HG03354 (cell line): ENCODE measurements at regions not wholly inside any gene's neighbourhood (a gene's known extent, or its start where the extent isn't known, plus 50 kb on each side); places are given as distances from the start of the nearest gene placed in this dataset.
"Not testable (repeated sequence)": the region's sequence is repeated elsewhere in the genome, so short reads cannot be mapped to it uniquely, and the experiment has no call there.

Experiments used
- ATAC-seq: cut with Tn5 transposase; IDR thresholded peaks from one replicate; pipeline ENCODE4 v1.9.1; 2021; ENCODE audit warnings: mild to moderate bottlenecking; ENCODE audit not compliant: unreplicated experiment, poor library complexity, severe bottlenecking

DNA sequence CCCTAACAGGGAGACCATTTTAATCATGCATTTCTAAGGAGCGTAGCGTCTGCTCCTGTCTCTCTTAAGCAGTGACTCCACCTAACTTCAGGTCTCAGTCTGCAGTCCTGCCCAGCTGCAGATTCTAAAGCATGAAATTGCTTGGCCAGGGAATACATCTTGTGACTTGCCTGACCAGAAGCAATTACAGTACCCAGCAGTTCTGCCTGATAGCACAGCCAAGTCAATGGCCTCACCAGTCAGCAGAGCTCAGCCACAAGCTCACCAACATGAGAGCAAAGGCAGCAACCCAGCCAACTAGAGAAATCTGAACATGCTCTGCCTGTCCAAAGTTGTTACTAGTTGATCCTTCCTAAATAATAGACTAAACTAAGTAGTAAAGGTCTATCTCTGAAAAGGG, 2011.9 kb upstream of the PCDH10 start:
- ATAC-seq, result no peak

GRCh38 chr4:131159261-131159660, 1989.8 kb upstream of the PCDH10 start:
- no peak for ATAC-seq

GRCh38 chr4:131192318-131192717, 1956.8 kb upstream of the PCDH10 start:
- no peak for ATAC-seq

DNA sequence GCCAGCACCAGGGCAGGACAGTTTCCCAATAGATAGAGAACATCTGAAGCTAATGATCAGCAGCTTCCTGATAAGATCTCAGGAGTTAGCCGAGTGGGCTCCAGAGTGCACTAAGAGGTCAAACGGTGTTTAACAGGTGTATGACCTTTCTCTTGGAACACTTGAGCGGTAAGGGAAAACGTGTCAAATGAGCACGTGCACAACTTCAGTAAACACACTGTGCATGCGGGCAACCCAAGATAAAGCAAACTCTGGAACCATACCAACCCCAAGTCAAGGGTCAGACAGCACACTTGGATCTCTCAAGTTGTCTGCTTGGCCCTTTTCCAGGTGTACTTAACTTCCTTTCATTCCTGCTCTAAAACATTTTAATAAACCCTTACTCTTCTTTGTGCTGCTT, 1941.5 kb upstream of the PCDH10 start:
- no peak for ATAC-seq

- ATAC-seq, result no peak
Measured at GRCh38 chr4:131248314-131248713, 1900.8 kb upstream of the PCDH10 start.

- ATAC-seq, result no peak
Measured at GRCh38 chr4:131251321-131251720, 1897.8 kb upstream of the PCDH10 start.

DNA sequence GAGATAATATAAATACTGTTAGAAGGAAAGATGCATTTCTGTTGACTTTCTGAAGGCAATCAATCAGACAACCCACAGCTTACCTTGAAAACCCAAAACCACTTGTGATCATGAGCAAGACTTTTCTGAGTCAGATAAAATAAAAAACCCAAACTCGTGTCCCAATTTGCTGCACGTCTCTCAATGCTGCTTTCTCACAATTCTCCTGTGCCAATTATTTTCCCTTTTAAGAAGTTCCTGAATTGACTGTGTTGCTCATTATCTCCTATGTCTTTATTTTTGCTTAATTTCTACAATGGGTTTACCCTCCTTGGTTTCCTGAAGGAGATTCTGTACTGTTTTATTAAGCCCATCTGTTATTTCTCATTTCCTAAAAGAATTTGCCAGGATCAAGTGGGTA, 1891.9 kb upstream of the PCDH10 start:
- ATAC-seq, result no peak

DNA sequence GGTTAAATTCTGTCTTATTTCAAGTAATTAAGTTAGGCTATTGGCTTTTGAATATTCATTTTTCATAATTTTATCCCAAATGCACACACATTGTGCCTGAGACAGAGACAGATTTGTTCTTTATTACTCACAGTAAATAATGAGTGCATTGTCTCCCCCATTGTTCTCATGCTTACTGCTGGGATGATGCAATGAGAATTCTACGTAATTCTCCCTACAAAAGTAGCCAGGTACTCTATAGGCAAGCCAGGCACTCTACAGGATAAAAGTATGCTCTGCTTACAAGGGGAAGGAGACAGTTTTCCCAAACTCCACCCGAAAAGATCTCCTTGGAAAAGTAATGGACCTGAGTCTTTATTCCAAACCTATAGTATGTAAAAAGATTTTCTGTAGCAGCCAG, 1890.7 kb upstream of the PCDH10 start:
- no peak for ATAC-seq

GRCh38 chr4:131288441-131288840, 1860.7 kb upstream of the PCDH10 start:
- no peak for ATAC-seq

DNA sequence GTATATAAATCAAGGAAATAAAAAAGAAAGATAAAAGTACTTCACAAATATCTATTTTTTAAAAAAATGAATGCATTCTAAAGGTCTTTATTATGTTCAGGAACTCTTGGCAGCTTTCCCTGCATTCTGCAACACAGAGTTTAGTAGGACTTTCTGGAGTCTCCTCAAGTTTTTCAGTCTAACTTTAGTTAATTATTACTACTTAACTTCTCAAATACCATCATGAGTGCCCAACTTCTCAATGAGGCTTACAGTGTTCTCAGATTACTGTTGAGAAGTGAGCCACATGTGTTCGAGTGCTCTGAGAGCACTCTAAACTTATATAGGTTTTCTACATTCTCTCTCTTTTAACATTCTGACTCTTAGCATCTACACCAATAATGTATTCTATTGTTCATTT, 1852.9 kb upstream of the PCDH10 start:
- no peak for ATAC-seq

DNA sequence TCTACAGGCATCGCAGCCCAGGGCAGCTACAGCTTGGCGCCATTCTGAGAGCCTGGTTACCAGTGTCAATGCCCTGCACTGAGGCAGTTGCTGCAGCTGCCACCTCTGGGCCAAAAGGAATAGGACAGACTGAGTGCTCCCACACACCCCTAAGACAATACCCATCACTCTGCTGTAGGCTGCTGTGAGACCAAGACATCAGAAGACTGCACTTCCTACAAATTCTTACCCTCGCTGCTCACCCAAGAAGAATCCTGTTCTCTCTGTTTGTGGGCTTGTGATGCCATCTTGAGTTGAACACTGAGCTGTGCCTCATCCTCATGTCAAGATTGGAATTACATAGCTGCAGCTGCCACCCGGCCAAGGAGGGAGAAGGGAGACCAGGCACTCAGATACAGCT, 1847.0 kb upstream of the PCDH10 start:
- no peak for ATAC-seq

GRCh38 chr4:131304686-131305085, 1844.4 kb upstream of the PCDH10 start:
- no peak for ATAC-seq

DNA sequence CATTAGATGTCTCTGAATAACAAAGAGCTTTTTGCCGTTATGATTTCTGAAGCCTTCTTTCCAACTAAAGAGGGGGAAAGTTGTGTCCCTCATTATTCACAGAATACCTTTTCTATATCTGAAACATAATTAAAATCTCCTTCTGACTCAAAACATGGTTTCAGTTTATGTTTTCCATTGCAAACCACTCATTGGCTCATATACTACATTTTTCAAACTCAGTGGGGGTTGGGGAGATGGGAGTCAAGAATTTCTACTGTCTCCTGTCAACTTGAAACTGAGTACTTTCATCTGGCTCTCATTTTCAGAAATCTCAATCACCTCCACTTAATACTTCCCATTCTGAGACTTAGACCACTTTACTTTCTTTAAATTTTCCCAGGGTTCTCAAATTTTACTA, 1839.5 kb upstream of the PCDH10 start:
- no peak for ATAC-seq

- no peak for ATAC-seq
Measured at GRCh38 chr4:131316086-131316485, 1833.0 kb upstream of the PCDH10 start.

GRCh38 chr4:131337936-131338335, 1811.2 kb upstream of the PCDH10 start:
- no peak for ATAC-seq

GRCh38 chr4:131339137-131339536, 1810.0 kb upstream of the PCDH10 start:
- ATAC-seq, result no peak

DNA sequence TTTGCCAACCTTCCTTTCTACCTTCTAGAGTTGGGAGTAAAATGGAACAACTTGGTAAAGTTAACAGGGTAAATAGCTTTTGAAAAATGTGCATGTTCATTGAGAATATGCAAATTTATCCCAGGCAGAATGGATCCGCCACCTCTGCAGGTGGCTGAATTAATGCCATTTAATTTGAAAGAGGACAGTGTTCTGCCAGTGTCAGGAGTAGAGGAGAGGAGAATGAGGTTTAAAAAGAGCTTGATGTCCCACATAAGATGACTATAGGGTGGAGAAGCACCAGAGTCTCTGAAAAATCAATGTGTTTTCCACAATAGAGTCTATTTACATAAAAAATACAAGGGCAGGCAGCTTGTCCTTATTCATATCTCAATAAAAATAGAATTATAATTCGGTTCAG, 1804.3 kb upstream of the PCDH10 start:
- ATAC-seq, result no peak

DNA sequence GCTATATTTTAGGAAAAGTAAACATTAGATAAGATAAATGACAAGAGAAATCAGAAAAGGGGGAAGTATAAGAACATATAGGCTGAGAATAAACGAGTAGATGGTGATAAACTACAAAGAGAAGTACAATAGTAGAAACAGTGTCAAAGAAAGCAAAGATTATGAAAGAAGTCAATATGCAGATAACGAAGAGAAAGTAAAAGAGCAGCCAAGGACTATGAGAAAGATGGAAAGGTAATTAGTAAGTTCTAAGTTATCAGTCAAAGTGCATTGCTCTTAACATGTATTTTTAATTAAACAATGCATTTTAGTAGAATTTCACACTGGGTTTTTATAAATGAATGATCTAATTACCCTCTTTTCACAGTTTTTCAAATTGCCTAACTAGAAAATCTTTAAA, 1801.3 kb upstream of the PCDH10 start:
- no peak for ATAC-seq

GRCh38 chr4:131348263-131348662, 1800.8 kb upstream of the PCDH10 start:
- no peak for ATAC-seq

DNA sequence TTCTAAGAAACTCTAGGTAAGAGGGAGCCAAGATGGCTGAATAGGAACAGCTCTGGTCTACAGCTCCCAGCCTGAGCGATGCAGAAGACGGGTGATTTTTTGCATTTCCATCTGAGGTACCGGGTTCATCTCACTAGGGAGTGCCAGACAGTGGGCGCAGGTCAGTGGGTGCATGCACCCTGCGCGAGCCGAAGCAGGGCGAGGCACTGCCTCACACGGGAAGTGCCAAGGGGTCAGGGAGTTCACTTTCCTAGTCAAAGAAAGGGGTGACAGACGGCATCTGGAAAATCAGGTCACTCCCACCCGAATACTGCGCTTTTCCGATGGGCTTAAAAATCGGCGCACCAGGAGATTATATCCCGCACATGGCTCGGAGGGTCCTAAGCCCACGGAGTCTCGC, 1796.7 kb upstream of the PCDH10 start:
- ATAC-seq, result not testable (repeated sequence)

- ATAC-seq, result no peak
Measured at GRCh38 chr4:131366714-131367113, 1782.4 kb upstream of the PCDH10 start.

GRCh38 chr4:131367441-131367840, 1781.7 kb upstream of the PCDH10 start:
- ATAC-seq, result no peak

DNA sequence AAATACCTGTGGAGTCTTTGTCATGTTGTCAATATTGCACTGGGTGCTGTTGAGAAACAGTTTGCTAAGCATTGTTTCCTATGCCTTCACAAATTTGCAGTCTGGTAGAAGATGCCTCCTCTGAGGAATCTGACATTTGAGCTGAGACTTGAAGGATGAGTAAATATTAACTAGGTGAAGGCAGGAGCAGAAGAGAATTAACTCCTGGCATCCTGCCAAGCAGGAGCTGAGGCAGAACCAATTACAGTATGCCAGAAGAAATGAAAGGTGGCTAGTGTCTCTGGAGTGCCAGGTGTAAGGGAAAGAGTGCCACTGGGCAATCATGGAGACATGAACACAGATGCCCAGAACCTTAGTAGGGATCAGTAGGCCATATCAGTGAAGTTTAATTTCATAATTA, 1778.2 kb upstream of the PCDH10 start:
- no peak for ATAC-seq
